ENCODE measurements at regions not wholly inside any gene's neighbourhood (a gene's known extent, or its start where the extent isn't known, plus 50 kb on each side); places are given as distances from the start of the nearest gene placed in this dataset.

DNA sequence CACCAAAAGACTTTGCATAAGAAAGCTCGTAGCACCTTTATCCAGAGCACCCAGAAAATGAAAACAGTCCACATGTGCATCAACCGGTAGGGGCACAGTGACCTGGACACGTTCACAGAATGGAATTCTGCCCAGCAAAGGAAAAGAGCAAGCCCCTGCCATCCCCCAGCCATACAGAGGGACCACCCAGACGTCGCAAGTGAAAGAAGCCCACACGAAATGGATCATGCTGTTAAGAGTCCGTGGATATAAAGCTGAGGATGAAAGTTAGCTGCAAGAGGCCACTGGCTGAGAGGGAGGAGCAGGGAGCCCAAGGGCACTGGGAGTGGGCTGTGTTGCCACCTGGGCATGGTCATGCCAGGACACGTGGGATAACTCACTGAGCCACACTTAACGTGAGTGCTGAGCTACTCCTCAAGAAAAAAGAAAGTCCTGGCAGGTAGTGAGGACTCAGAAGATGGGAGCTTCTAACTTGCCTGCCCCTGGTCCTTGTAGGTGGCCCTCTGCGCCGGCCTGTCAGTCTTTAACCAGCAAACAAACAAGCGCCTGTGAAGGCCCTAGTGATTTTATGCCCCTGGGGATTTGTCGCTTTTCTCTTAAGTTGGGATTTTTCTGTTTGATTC lies 190.7 kb downstream of the C16orf95 start:
- no peak for DNase-seq (ENCODE audit: low read depth in 3 of 3)

DNA sequence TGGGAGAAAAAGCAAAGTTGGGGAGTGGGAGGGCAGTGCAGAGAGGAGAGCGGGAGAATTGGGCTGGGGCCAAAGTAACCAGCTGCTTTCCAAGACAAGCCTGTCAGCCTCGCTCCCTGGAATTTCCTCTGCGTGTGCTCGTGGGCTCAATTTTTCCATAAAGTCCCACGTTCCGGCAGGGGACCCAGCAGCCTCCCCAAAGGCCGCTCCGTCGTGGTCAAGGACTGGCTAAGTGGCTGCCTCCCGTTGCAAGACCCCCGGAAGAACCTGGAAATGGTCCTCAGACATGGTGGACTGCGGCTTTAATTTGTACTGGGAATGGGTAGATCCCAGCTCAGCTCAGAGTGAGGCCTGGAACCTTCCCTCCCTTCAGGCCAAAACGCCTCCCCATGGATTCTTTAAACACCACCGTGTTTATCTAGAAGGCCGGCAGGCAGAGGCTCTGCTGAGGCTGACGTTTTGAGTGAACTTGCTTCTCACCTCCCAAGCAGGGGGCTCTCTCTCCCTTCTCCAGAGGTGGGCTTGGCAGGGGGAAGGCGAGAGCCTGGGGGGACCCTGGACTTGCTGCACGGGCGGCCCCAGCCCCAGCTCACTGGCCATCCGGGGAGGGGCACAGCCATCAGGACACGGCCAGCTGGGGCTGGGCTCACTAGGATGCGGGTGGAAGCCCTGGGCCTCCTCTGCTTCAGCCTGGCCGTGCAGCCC lies 190.0 kb downstream of the C16orf95 start:
- no peak for DNase-seq (ENCODE audit: low read depth in 3 of 3)

DNA sequence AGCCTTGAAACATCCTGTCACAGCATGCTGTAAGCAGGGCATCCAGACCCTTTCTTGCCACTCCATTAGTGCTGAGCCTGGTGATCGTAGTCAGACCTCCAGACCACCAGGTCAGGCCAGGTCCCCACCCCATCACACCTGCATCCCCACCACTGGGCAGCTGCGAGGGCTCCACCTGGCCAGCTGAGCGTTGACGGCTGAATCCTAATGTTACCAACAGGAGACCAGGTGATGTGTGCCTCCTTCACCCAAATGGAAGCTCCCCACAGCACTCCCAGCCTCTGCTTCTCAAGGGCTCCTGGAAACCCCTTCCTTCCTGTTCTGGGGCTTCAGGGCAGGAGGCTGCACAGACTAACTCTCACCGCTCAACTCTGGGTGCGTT lies 189.4 kb downstream of the C16orf95 start:
- DNase-seq (ENCODE audit: low read depth in 3 of 3), result no peak

DNA sequence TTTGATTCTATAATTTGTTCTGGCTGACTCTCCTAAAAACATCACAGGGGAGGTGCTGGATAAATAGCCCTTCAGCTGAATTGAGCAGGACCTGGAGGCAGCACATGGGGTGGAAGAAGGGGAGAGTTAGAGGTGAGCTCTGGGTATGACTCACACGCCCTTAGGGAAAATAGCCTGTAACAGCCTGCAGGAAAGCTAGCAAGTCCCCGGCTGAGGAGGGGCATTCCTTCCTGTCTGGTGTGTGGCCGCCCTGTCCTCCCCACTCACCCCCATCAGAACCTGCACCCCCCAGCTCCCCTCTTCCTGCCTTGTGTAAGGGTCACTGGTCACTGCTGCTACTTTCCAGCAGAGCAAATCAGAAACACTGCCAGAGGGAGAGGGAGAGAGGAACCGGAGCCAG lies 187.4 kb downstream of the C16orf95 start:
- no peak for DNase-seq (ENCODE audit: low read depth in 3 of 3)

DNA sequence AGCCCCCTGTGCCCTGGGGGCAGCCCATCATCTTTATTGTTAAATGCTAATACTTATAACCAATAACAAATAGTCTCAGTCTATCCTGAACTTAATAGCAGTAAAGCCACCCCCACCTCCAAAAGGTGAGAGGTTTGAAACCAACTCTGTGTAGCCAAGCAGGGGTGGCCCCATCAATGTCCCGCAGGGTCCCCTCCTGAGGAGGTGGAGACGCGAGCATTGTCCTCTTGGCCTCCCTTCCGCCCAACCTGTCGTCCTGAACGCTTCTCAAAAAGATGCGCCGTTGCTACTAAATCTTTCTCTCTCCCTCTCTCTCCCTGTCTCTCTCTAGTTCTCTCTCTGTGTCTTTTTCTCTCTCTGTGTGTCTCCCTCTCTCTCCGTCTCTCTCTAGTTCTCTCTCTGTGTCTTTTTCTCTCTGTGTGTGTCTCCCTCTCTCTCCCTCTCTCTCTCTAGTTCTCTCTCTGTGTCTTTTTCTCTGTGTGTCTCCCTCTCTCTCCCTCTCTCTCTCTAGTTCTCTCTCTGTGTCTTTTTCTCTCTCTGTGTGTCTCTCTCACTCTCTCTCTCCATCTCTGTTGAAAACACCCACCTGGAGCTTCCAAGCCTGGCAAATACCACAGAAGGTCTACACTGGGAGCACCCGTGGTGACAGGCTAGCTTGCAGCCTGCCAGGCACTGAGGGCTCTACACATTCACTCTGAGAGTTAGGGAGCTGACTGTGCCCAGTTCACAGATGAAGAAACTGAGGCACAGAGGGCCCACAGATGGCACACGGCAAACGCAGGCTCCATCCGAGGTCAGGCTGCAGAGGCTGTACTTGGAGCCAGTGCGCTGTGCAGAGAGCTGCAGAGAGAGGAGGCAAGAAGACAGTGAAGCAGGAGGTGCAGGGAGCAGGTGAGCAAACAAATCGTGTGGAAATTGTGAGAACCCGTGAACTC lies 185.9 kb downstream of the C16orf95 start:
- DNase-seq (ENCODE audit: low read depth in 3 of 3), result no peak

DNA sequence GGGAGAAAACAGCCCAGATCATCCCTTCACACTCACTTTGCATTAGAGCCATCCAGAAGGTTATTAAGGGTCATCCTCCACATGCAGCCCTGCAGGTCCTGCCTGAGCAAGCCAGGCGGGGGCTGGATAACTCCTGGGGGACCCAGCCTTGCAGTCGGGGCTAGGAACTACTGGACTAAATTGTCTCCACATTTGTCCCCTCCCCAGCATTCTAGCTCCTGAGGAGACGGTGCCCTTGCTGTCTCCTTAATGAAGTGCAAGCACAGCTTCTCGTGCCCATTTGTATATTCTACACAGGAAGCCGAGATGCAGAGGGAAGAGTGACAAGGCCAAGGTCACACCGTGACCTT lies 185.2 kb downstream of the C16orf95 start:
- DNase-seq (ENCODE audit: low read depth in 3 of 3), result no peak

DNA sequence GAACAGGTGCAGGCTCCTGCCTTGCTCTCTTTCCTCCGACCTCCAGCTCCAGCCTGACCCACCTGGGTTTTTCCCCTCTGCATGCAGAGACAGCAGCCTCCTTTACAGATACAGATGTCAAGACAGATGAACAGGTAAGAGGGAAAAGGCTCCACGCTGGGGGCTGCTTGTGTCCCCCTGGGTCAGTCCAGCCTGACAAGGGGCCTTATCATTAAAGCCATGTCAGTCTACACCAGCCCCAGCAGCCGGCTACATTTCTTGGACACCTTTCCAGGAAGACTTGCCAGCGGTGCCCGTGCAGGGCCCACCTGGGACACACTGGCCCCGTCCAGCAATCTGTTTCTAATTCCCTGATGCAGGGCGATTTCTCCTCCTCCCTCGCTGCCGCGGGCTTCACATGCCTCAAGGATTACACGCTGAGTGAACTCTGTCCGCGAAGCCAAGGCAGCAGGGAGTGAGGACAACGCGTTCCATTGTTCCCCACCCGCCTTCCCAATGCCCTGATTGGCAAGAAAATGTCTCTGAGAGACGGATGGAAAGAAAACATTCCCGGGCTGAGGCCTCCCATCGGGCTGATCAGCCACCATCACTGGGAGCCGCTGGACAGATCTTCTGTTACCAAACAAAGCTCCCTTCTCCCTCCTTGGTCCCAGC lies 184.7 kb downstream of the C16orf95 start:
- DNase-seq (ENCODE audit: low read depth in 3 of 3), result no peak

DNA sequence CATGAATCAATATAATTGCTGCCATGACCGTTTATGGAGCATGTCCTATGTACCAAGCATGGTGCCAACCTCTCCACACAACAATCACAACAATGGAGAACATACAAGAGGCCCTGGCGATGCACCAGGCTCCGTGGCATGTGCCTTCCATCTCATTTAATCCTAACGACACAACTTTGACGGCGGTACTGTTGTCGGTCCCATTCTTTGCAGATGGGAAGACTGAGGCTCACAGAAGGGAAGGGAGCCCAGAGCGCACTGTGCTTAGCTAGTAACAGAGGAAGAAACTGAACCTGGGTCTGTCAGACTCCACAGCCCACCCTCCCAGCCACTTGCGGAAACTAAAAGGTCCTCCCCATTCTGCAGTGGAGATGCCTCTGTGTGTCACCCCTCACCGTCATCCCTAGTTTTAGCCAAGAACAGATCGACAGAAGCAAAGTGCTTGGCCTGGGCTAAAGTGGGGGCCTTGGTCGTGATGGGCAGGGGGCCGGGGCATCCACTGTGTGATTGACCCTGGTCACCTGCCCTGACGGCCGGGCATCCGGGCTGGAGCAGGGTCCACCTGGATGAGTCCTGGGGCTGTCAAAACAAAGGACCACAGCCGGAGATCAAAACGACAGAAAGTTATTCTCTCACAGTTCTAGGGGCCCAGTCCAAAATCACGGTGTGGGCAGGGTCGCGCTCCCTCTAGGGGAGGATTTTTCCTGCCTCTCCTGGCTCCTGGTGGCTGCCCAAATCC lies 183.9 kb downstream of the C16orf95 start:
- DNase-seq (ENCODE audit: low read depth in 3 of 3), result no peak

DNA sequence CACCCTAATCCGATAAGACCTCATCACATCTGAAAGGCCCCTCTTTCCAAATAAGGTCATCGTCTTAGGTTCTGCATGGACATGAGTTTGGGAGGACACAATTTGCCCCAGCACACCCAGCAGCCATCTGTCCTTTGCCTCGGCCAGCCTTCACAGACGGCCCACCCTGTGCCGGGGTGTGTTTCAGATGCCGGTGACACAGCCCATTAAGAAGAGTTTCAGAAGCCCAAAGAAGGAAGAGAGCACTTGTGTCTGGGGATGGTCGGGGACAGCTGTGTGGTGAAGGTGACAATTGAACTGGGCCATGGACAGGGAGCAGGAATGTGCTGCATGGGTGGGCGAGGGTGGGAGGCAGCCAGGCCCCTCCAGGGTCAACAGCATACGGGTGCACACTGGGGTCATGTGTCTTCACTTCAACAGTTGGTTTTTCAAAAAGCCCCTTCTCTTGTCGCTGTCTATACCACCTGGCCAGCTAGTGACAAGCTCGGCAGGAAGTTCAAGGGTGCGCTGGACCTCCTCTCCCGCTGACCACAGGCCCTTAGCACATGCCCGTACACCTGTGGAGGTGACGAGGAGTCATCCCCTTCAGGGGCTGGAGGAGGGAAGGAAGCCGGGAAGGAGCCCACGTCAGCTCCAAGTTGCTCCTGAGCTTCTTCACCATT lies 183.1 kb downstream of the C16orf95 start:
- DNase-seq (ENCODE audit: low read depth in 3 of 3), result no peak

DNA sequence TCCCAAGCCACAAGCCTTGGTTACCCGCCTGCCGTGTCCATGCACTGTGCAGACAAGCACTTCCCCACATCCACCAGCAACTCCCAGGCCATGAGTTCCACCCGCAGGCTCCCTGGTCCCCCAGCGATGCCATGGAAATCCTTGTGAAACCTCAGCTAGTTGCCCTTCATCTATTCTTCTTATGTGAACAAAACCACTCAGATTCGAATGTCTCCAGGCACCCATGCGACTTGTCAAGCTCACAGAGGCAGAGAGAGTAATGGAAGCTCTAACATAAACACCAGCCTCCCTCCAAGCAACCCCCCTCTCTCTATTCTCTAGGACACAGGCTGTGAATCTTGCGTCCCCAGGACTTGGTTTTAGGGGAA lies 182.6 kb downstream of the C16orf95 start:
- DNase-seq (ENCODE audit: low read depth in 3 of 3), result no peak

DNA sequence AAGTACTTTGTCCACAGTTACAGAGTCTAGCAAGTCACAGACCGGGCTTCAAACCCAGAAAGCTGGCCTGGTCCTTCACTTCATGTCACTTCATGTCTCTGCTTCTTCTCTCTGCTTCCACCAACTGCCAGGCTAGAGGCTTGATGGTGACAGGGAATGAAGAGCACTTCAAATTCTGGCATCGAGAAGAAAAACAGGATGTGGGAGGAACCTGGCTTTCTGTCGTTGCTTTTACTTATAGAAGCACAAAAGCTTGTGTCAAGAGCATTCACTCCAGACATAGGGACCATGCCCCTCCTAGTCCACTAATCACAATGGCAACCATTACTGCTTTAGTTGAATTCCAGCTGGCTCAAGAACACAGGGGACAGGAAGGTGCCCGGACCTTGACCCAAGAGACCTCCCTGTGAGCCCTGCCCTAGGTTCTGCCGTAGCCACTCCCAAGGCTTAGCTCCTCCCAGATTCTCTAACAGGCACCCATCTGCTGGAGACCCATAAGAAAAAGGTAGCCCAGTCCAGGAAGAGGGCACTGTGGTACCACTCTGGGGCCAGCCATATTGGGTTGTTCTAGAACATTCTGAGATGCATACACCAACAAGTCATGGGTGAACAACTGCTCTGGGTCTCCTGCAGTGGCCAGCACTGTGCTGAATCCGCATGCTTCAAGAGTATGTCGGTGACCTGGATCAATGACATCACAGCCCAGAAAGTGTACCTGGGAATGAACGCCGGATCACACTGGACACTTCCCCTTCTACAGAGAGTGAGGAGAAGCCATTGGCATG lies 181.8 kb downstream of the C16orf95 start:
- no peak for DNase-seq (ENCODE audit: low read depth in 3 of 3)

DNA sequence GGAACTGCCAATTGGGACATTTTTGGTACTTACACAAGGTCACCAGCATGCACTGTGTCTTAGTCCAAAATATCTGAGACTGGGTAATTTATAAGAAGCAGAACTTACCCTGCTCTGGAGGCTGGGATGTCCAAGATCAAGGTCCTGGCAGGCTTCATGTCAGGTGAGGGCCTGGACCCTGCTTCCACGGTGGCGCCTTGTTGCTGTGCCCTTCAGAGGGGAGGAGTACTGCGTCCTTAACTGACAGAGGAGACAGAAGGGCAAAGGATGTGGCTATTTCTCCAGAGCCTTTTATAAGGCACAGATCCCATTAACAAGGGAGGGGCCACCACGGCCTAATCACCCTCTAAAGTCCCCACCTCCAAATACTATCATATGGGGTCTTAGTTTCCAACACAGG lies 178.9 kb downstream of the C16orf95 start:
- DNase-seq (ENCODE audit: low read depth in 3 of 3), result no peak

DNA sequence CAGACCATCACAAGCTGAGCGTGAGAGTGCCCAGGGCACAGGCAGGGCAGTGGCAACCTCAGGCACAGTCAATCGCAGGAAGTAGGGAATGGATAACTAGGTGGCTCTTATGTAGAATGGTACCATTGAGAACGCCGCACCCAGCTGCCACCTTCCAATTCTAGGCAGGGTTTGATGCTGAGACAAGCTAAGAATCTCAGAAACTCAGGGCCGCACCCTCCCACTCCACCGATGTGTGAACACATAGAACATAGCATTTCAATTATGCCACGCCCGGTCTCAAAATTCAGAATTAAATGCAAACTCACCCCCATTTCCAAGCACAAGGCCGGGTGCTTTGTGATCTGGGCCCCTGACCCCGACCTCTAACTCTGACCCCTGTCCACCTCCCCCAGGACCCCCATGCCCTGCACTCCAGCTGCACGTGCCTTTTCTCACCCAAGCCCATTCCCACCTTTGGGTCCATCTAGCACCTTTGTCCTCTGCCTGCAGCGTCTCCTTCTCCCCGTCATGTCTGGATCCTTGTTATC lies 178.4 kb downstream of the C16orf95 start:
- no peak for DNase-seq (ENCODE audit: low read depth in 3 of 3)

DNA sequence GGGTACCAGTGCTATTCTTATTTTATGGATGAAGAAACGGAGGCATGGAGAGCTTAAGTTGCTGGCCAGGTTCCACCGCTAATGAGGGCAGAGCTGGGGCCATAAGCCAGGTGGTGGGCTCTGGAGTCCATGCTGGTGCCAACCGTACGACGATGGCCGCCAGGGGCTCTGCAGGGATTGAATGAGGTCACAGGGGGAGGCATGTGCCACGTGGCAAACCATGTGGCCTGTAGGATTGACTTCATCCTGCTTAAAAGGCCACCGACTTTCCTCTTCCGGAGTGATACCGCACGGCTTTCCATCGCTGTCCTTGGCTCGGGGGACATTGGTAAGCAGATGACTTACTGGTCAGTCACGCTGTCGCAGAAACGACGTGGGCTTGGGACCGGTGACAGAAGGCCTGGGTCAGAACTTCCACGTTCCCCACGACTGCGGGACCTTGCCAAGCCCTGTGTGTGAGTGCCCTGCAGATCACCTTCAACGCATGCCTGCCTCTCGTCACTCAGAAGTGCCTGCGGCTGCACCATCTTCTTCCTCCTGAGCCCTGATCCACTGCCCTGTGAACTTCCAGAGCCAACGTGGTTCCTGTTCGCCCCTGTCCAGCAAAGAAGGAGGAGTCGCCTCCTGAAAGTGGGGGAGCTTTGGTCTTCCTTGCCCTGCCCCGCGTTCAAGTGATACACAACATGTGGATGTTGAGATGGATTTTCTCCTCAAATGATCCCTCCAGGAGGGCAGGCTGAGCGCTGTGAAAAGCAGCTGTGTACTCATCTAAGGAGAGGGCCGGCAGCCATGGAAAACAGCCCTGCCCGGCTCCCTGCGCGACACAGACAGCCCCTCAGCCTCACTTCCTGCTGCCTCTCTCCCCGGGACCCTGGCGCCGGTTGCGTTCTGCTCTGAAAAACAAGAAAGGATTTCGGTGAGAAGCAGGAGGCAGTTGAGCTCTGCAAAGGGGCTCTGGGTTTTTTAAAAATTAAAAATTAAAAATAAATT lies 176.7 kb downstream of the C16orf95 start:
- no peak for DNase-seq (ENCODE audit: low read depth in 3 of 3)

DNA sequence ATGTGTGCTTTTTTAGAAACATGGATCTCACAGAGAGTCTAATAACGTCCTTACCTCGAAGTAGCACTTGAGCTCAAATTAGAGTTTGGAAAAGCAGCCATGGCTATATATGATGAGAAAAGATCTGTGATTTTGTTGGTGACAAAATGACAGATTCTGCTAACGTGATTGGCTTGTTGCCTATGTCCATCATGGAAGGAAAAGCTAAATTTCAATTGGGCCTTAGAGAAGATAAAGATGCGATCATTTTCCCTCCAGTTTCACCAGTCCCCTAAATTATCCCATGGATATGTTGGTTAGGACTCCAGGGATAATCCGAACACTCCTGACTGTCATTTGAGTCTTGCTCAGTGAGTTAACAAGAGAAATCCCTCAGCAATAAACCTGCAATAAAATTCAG lies 175.8 kb downstream of the C16orf95 start:
- DNase-seq (ENCODE audit: low read depth in 3 of 3), result no peak

DNA sequence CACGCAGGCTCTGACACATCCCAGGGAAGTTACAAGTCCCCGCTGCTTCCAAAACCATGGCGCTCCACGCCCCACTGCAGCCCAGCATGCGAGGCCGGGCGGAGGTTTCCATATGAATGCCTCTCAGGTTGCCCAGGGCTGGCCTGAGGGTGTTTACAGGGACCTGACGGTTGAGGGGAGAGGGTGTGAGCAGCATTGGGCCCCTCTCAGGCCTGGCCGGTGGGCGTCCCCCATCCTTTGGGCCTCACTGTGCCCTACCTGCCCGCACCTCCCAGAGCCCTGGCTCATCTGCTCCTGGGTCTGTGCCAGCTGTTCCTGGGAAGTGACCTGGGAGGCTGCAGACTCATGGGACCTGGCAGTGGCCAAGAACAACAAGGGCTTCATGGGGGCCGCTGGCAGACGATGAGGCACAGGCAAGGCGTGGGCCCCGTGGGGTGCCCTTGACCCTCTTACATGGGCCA lies 173.5 kb downstream of the C16orf95 start:
- DNase-seq (ENCODE audit: low read depth in 3 of 3), result no peak

DNA sequence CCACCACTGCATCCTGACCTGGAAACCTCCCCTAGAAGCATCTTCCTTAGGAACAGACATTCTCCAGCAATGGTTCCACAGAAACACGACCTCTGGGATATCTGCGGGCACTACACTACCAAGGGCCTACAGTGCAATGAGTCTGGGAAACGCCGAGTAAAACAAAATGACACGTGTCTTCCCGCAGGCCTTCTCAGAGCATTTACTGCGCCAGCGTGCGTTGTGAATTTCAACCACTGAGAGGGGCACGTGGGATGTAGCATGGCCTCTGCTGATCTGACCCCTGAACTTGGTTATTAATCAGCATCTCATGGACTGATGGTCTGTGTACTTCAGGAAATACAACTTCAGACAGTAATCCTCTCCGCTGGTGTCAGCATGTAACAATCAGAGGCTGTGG lies 173.0 kb downstream of the C16orf95 start:
- DNase-seq (ENCODE audit: low read depth in 3 of 3), result no peak
